Stimulated activated CD8-positive, alpha-beta memory T cell treated with anti-CD3 and anti-CD28 coated beads, Interleukin-15, amount 100 ng/mL, for 1 hour (primary cell): ENCODE measurements at regions not wholly inside any gene's neighbourhood (a gene's known extent, or its start where the extent isn't known, plus 50 kb on each side); places are given as distances from the start of the nearest gene placed in this dataset.

Experiments
- DNase-seq: peaks from one replicate; pipeline ENCODE4 v3.0.0-alpha.2; 2020; ENCODE audit warnings: low read depth

DNA sequence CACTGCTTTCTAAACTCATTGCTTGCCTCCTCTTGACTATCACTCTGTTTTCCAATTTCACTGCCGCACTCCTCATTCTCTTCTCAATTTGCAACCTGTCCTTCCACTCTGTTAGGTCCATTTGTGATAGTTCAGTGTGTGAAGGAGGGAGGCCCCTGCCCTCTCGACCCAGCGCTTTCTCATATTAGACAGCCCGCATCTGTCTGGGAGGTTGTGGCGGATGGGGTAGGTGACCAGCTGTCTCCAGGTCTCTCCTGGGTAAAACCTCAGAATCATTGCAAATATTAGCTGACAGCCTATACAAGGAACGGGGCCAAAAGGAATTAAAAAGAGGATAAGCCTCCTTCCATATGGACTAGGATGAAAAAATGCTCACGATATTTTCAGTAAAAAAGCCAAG, 358.3 kb downstream of the SHQ1 start:
- no peak for DNase-seq

DNA sequence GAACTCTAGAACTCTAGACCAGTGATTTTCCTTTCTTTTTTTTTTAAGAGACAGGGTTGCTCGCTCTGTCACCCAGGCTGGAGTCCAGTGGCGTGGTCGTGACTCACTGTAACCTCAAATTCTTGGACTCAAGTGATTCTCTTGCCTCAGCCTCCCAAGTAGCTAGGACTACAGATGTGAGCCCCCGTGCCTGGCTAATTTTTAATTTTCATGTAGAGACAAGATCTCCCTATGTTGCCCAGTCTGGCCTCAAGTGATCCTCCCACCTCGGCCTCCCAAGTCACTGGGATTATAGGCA, 359.6 kb downstream of the SHQ1 start:
- no peak for DNase-seq

DNA sequence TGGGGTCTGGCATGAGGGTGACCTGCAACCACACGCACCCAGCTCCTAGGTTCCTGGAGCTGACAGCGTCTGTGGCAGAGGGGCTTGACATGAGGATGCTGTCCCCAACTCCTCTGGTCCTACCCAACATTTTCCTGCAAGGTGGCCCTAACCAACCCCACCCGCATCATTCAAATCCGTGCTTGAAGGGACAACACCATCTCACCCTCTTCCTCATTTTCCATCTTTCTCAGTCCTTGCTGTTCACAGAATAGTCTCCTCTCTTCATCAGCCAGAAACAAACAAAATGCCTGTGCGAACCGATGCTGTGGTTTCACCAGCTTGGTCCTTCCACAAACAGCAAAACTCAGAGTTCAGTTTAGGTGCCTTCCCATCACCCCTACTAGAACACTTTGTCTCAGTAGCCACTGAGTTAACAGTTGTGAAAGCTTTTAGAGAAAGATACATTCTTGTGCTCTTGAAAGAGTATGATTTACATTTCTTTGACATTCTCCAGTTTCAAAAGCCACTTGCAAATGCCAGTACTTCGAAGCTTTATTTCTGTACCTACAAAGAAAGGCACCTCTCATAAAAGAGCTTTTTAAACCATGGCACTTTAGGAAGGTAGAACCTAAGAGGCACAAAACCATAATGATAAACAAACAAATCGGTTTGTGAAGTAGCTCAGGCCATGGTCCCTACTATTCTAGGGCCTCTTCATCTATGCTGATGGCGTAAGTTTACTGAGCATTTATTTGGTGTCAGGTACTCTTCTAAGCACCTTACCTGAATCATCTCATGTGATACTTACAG, 360.1 kb downstream of the SHQ1 start:
- no peak for DNase-seq

DNA sequence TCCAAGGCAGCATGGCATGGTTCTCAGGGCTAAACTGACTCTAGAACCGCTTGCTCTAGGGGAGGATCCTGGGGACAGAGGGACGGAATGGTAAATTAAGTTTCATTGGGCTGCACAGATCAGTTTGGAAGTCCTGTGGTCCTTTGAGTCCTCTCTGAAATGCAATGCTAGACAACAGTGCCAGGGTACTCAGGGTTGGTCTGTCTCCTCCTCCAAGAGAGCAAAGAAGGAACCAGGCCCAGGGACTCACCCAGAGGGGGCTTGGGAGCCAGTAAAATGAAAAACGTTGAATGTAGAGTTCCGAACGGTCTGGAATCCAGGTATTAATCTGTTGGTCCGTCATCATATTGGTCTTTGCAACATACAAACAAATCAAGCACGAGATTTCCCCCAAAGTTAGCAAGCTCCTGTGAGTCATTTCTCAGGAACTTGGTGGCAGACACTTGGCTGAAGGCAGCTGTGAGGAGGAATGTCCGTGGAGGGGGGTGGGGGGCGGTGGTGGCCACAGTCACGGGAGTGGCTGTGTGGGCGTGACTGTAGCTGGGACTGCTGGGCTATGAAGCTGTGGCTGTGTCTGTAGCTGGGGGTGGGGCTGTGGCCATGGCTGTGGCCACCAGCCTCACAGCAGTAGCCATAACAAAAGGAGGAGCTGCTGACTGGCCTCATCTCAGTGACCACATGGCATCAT, 361.0 kb downstream of the SHQ1 start:
- DNase-seq: no peak

DNA sequence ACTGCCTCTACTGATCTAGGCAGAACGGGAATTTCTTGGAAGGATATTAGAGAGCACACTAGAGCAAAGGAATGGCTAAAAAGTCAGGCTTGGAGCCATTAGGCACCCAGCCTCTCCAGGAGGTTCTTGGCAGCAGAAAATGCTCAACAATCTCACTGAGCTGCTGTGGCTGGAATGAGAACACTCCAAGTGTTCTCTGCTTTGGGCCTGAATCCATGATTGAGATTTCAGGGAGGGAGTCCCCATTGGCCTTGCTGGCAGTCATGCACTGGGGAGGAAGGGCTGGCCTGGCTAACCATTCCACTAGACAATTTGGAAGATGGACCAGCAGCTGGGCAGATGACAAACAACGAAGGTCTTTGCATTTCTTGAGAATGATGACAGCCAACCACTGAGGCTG, 362.6 kb downstream of the SHQ1 start:
- no peak for DNase-seq

DNA sequence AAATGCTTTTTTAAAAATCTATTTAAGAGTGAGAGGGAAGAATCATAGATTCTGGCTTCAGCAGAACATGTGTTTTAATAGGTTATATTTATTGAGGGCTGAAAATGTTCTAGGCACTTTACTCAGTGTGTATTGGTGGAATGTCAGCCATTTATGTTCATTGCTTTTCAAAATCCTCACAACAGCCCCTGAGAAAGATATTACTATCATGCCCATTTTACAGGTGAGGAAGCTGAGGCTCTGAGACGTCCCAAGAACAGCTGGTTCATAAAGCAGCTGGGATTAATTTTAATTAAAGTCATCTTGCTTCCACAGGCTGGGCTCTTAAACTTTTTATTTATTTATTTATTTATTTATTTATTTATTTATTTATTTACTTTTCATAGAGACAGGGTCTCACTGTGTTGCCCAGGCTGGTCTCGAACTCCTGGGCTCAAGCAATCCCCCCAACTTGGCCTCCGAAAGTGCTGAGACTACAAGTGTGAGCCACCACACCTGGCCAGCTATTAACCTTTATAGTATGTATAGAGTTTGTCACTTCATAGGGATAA, 364.6 kb downstream of the SHQ1 start:
- no peak for DNase-seq

DNA sequence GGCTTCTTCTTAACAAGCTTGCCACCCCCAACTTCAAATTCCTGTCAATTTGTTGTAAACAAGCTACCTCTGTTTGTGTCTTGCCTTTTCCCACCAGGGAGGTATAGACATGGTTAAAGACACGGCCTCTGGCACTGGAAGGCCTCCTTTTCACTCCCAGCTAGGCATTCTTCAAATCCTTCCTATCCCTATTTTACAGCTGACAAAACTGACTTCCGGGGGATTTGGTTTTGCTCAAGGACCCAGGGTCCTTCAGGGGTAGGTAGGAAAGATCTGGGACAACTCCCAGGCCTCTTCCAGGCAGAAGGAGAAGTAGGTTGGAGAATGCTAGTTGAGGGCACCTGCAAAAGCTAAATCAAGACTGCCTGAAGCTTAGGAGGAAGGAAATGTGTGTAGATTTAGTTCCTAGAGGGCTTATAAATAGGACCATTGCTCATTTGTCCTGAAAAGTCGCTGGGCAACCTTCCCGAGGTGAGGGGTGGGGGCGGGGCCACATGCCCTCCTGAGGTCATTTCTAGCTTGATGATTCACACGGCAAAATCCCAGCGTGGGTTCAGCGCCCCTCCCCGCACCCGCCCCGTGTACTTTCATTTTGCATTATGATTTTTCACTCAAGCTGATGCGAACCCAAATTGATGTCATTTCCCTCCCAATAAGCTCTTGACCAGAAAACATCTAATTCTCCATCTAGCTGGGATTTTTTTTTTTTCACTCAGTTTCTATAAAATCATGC, 365.5 kb downstream of the SHQ1 start:
- DNase-seq: peak; percentile 46

DNA sequence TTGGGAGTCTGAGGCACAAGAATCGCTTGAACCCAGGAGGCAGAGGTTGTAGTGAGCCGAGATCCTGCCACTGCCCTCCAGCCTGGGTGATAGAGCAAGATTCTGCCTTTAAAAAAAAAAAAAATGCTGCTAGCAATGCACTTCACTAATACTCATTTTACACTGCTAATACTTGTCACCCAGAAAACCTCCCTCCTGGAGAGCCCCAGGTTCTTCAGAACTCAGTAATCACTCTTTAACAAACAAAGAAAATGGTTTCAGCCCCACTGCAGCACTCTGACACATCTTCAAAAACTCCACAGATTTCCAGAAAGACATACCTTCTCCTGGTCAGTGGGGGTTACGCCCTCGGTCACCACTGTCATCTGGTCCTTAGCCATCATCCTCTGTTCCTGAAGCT, 366.7 kb downstream of the SHQ1 start:
- DNase-seq: no peak

DNA sequence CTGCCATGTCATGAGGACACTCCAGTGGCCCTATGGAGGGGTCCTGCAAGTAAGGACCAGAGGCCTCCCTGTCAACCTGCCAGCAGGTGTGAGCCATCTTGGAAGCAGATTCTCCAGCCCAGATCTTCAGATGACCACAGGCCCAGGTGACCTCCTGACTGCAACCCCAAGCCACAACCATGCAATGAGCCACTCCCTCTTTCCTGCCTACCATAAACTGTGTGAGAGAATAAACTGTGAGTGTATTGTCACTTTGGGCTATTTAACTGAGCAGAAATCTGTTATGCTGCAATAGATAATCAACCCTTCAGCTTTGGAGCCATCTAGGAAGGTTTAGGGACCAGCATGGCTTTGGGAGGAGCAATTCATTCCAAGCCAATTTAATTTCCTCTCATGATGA, 367.9 kb downstream of the SHQ1 start:
- no peak for DNase-seq

DNA sequence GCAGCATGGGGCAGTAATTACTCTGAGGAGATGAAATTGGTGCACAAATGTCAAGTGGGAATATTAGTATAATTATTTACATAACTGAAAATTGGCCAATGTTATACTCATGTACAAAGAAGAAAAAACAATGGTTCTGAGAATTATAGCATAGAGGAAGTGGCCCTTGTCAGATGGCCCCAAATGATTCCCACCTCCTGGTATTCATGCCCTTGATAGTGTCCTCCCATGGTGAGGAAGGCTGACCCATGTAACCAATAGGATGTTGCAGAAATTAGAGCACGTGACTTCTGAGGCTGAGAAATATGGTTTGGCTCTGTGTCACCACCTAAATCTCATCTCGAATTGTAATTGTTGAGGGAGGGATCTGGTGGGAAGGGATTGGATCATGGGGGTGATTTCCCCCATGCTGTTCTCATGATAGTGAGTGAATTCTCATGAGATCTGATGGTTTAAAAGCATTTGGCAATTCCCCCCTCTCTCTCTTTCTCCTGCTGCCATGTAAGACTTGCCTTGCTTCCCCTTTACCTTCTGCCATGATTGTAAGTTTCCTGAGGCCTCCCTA, 368.5 kb downstream of the SHQ1 start:
- DNase-seq: no peak

DNA sequence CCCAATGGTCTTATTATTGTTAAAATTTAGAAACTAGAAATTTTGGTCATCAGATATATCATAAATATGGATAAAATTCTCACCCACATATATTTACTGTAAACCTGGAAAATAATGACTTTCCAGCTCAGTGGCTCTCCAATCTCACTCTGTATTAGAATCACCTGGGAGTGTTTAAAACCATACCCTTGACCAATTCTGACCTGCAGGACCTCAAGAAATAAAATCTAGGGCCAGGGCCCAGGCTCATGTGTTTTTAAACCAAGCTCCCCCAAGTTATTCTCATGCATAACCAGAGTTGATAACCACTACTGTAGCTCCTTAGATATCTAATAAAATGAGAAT, 372.1 kb downstream of the SHQ1 start:
- no peak for DNase-seq

DNA sequence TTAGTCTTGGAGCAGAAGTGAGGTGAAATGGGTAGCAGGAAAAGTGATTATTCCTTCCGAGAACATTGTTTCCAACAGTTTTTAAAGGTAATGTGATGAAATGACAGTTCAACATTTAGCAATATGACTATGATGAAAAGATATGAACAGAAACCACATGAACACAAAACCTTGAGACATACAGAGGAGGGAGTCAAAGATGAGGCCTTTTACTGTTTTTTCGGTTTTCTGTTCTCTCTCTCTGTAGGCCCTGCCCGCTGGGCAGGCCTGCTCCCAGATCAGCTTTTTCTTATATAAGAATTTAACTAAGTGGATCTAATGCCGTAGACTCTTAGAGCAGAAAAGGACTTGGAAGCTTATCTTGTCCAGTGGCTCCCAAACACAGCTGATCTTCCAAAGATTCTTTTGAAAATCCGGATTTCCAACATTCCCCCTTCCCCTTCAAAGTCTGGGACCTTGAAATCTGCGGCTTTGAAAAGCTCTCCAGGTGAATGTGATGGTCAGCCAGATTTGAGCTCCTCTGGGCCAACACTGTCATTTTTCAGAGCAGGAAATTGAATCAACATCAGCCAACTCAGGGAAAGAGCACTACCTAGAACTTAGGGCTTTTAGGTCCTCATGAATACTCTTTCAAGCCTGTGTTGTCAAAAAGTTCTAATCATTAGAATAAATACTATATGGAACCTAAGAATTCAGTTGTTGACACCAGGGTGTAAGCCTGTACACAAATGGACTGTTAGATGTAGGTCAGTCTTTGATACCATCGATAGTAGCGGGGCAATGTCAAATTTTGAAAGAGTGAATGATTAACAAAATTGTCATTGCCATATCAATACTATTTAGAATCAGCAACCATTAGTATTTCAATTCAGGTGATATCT, 372.7 kb downstream of the SHQ1 start:
- no peak for DNase-seq

DNA sequence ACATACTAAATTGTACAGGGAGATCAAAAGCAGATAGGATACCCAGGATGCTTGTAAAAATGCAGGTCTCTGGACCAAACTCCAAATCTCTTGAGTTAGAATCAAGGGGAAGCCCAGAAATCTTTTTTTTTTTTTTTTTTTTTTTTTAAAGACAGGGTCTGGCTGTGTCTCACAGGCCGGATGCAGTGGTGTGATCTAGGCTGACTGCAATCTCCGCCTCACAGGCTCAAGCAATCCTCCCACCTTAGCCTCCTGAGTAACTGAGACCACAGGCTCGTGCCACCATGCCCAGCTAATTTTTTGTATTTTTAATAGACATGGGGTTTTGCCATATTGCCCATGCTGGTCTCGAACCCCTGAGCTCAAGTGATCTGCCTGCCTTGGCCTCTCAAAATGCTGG, 373.5 kb downstream of the SHQ1 start:
- no peak for DNase-seq

DNA sequence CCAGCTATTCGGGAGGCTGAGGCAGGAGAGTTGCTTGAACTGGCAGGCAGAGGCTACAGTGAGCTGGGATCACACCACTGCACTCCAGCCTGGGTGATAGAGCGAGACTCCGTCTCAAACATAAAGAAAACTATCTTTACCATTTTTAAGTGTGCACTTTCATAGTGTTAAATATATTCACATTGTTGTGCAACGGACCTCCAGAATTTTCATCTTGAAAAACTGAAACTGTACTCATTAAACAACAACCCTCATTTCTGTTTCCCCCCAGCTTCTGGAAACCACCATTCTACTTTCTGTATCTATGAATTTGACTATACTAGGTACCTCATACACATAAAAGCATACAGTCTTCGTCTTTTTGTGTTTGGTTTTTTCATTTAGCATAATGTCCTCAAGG, 375.1 kb downstream of the SHQ1 start:
- no peak for DNase-seq

DNA sequence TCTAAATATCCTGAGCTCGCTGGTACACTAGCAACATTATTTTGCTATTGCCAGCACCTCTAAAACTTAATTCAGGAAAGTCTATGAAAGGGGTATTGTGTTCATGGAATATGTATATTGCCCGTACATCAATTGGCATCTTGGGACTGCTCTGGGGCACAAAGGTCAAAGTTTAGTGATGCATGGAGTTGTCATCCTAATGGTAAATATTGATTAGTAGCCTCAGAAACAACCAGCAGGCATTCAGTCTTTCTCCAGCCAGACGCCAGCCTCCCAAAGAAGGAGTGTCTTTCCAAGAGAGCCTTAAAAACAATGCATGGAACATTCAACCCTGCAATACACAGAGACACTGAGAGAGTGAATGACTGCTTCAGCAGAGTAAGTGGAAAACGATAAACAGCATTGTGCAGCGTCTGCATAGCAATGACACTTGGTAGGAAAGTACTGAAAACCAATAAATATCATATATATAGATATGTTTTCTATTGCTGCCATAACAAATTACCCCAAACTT, 377.3 kb downstream of the SHQ1 start:
- DNase-seq: no peak

DNA sequence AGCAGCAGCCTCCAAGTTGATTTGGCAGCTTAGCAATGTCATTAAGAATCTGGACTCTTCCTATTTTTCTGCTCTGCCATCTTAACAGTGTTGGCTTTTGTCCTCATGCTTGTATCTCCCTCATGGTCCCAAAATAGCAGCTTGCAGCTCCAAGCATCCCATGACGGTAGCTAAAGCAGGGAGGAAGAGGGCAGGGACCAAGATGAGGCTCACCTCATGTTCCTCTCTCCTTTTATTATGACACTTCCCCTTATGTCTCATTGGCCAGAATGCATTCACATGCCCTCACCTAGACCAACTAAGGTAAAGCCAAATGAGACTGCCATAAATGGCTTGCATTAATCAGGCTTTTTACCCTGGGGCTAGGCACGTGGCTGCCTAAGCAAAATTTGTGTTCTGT, 382.4 kb downstream of the SHQ1 start:
- DNase-seq: no peak

DNA sequence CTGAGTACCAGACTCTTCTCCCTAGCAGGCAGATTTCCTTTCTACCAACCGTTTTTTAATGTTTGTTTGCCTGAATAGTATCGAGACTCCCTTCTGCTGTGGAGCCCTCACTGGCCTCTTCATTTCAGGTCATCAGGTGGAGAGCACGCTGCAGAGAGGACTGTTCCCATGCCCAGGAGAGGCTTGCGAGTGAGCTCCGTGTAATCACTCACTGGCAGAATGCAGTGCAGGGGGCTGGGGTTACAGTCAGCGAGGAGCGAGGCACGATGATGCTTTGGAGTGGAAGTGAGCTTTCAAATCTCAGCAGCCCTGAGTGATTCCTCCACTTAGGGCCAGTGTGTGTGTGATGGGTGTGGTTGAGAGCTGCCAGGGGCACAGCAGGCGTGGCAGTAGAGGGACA, 385.2 kb downstream of the SHQ1 start:
- DNase-seq: no peak

DNA sequence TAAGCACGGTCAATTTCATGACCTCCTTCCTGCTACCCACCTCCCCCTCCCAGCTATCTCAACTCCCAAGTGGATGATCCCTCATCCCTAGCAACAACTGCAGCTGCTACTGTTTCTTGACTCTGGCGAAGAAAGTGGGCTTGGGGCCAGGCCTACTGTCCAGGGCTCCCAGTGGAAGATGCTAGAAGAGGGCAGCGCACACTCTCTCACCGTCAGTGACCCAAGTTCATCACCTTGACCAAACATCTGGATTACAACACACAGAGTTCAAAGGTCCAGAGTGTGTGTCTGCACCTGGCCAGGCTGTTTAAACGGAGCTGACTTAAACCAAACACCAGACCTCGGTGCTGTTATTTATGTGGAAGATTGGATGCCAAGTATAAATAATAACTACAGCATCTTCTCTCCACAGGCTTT, 385.6 kb downstream of the SHQ1 start:
- no peak for DNase-seq

DNA sequence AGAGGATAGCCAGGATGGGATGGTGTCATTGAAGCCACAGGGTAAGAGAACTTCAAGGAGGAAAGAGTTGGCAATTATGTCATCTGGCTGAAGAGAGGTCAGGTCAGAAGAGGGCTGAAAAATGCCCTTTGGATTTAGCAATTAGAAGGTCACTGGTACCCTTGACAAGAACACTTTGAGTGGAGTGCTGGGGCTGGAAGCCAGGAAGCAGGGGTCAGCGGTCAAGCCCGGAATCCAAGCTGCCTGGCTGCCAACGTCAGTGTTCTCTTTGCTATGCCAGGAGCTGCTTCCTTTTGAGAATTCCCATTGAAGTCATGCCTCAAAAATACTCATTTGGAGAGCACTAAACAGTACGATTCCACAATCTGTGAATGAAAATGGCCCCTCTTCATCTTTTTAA, 386.5 kb downstream of the SHQ1 start:
- no peak for DNase-seq

DNA sequence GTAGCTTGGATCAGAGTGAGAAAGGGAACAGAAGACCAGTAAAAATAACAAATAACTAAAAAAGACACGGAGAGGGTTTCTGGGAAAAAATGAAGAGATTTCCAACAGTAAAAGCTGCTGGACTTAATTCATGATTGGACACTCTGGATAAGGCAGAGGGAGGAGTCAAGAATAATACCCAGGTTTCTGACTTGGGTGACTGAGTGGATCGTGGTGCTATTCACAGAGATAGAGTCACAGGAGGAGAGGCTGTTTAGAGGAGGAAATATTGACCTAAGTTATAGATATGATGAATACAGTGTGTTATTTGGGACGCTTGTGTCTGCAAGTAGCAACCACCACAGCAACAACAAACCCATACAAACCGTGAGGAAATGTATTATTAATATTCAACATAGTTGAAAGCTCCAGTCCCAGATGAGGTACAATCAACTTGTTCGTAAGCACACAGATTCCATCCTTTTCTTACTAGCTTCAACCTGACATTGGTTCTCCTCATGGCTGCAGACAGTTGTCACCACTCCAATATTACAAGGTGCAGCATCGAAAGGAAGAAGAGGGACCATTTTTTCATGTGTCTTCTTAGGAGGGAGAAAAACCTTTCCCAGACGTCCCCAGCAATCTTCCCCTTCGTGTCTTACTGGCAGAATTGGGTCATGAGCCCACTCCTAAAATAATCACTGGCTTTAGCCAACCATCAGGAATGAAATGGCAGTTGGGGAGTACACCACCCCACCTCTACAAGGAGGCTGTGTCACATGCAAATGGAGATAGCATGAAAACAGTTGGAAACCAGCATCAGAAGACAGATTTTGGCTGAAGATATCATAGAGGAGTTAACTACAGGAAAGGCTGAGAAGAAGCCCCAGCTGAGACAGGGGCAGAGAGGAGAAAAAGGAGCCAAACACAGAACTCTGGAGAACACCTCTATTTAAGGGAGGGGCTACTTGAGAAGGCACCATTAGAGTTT, 387.8 kb downstream of the SHQ1 start:
- no peak for DNase-seq
